ENCODE measurements at regions not wholly inside any gene's neighbourhood (a gene's known extent, or its start where the extent isn't known, plus 50 kb on each side); places are given as distances from the start of the nearest gene placed in this dataset.

DNA sequence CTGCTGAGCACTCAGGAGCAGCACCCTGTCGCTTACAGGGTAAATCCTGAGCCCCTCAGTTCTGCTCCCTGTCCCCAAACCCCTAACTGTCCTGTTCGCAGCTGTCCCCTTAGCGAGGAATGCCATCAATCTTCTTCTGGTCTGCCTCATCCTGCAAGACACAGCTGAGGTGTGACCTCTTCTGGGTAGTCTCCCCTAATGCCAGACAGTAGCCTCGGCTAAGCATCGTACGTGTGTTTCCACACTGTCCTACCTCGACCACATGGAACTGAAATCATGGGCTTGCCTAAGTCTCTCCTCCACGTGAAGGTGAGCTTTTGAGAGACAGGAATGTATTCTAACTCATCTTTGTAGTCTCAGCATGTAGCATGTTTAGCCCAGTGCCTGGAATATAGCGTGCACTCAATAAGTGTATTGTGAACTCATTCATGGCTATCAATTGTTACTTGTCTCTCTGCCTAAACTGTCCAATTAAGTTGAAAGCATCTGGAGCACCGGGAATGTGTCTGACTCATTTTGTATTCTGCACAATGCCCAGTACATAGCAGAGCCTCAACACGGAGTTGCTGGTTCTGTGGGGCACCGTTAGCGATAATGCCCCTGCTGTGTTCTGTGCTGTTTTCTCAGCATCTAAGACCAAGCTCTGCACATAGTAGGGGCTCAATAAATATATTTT, 90.2 kb downstream of the HES1 start:
- no peak for DNase-seq (ENCODE audit: low read depth in 1 of 2, low spot score in 1 of 2)
- no peaks in the 10 kb centered on the region for H3K9me3 ChIP-seq (ENCODE audit: low read depth)
- H3K27me3 ChIP-seq: no peaks in the 10 kb centered on the region
- H3K36me3 ChIP-seq: no peaks in the 10 kb centered on the region
- peaks cover 12% of the 10 kb centered on the region for H3K4me1 ChIP-seq (ENCODE audit: low read depth)
- no peak overlapping the region for H3K4me3 ChIP-seq
- H3K27ac ChIP-seq: no peak overlapping the region
- TF ChIP-seq, protein P1, sequence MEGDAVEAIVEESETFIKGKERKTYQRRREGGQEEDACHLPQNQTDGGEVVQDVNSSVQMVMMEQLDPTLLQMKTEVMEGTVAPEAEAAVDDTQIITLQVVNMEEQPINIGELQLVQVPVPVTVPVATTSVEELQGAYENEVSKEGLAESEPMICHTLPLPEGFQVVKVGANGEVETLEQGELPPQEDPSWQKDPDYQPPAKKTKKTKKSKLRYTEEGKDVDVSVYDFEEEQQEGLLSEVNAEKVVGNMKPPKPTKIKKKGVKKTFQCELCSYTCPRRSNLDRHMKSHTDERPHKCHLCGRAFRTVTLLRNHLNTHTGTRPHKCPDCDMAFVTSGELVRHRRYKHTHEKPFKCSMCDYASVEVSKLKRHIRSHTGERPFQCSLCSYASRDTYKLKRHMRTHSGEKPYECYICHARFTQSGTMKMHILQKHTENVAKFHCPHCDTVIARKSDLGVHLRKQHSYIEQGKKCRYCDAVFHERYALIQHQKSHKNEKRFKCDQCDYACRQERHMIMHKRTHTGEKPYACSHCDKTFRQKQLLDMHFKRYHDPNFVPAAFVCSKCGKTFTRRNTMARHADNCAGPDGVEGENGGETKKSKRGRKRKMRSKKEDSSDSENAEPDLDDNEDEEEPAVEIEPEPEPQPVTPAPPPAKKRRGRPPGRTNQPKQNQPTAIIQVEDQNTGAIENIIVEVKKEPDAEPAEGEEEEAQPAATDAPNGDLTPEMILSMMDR (IDR thresholded peaks at IDR 0.05; ENCODE audit: low read depth, low read length): no peak

DNA sequence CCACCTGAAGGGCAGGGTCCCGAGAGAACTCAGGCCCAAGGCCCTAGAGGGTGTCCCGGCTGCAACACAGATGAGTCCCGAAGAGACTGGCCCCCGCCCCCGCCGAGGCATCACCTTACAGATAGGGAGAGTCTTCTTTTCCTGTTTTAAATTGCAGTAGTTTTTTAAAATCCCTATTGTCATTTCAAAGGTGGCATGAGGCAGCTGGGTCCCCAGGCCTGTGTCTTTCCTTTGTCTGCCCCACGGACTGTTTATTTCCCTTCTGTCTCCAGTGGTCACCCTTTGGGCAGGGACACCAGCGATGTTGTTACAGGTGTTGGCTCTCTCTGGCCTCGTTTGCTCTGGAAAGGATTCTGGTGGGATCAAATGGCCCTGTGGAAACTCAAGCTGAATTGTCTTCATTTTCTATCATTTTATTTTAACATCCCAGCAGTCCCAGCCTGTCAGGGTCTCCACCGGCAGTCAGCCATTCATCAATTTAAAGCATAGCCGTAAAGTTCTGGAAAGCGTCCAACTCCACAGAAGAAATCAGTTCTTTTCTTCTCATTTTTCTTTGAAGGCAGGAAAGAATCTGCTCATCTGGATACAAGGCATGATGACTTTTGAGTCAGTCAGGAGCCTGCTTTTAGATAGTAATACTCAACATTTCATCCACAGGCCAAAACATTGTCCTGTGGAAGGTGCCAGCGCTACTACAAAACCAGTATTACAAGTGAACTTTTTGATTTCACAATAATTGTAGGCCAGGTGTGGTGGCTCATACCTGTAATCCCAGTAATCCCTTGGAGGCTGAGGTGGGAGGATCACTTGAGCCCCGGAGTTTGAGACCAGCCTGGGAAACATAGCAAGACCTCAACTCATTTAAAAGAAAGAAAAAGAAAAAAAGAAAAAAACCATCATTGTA, 96.2 kb downstream of the HES1 start:
- no peak overlapping the region for H3K27ac ChIP-seq
- no peaks in the 10 kb centered on the region for H3K36me3 ChIP-seq
- no peak for DNase-seq (ENCODE audit: low read depth in 1 of 2, low spot score in 1 of 2)
- peaks cover 31% of the 10 kb centered on the region for H3K4me1 ChIP-seq (ENCODE audit: low read depth)
- TF ChIP-seq, protein P1 (IDR thresholded peaks at IDR 0.05; ENCODE audit: low read depth, low read length): no peak
- H3K4me3 ChIP-seq: no peak overlapping the region
- H3K9me3 ChIP-seq (ENCODE audit: low read depth): no peaks in the 10 kb centered on the region
- no peaks in the 10 kb centered on the region for H3K27me3 ChIP-seq

DNA sequence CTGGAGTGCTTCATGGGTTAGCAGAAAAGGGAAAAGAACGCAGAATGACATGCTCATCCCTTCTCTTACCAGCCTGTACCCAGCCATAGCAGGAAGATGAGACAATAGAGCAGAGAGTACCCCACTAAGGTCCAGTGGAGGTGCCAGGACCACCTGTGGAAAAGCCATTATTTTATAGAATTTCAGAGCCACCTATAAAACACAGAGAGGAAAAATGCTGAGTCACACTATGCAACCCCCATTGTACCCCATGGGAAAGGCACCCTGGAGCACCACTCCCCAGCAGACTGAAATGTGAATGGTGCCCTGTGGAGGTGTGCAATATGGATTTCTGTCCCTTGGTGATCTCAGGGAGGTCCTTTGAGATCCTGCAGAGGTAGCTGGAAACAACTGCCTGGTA, 97.2 kb downstream of the HES1 start:
- Histone ChIP-seq H3K4me3 (no peak overlapping the region), H3K4me1 (ENCODE audit: low read depth) (peaks cover 31% of the 10 kb centered on the region), H3K27ac (no peak overlapping the region), H3K27me3 (no peaks in the 10 kb centered on the region), H3K36me3 (no peaks in the 10 kb centered on the region), H3K9me3 (ENCODE audit: low read depth) (no peaks in the 10 kb centered on the region)
- TF ChIP-seq, protein P1 (IDR thresholded peaks at IDR 0.05; ENCODE audit: low read depth, low read length): no peak
- no peak for DNase-seq (ENCODE audit: low read depth in 1 of 2, low spot score in 1 of 2)

DNA sequence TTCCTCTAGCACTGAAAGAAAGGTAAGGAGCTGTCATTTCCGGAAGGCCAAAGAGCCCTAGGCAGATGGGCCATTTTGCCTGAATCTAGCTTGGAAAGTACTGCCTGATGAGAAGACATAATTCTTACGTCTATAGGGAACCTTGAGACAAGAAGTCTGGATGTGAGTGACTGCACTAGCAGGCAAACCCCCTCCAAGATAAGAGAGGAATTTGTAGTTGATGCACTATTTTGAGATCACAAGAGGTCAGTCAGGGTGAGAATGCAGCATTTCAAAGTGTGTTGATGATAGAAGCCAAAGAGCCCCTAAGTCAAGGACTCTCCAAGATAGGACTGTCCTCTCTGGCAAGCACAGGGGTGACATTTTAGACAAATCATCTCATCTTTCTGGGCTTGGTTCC, 99.2 kb downstream of the HES1 start:
- TF ChIP-seq, protein P1 (IDR thresholded peaks at IDR 0.05; ENCODE audit: low read depth, low read length): no peak
- Histone ChIP-seq H3K9me3 (ENCODE audit: low read depth) (no peaks in the 10 kb centered on the region), H3K4me1 (ENCODE audit: low read depth) (peaks cover 31% of the 10 kb centered on the region), H3K4me3 (no peak overlapping the region), H3K27ac (peak overlapping the region; percentile 78), H3K36me3 (no peaks in the 10 kb centered on the region), H3K27me3 (no peaks in the 10 kb centered on the region)
- peak in 1 of 2 donors; percentile 82 for DNase-seq (ENCODE audit: low read depth in 1 of 2, low spot score in 1 of 2)

DNA sequence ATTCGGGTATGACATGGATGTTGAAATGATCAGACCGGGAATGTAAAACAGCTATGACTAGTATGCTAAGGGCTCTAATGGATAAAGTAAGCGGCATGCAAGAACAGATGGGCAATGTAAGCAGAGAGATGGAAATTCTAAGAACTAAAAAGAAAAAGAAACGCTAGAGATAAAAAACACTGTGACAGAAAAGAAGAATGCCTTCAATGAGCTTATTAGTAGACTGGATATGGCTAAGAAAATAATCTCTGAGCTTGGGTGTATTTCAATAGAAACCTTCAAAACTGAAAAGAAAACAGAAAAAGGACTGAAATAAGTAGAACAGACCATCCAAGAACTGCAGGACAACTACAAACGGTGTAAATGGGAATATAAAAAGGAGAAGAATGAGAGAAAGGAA, 101.2 kb downstream of the HES1 start:
- no peak overlapping the region for H3K4me3 ChIP-seq
- DNase-seq (ENCODE audit: low read depth in 1 of 2, low spot score in 1 of 2): no peak
- H3K9me3 ChIP-seq (ENCODE audit: low read depth): no peaks in the 10 kb centered on the region
- H3K4me1 ChIP-seq (ENCODE audit: low read depth): peaks cover 23% of the 10 kb centered on the region
- no peaks in the 10 kb centered on the region for H3K27me3 ChIP-seq
- no peak overlapping the region for H3K27ac ChIP-seq
- TF ChIP-seq, protein P1 (IDR thresholded peaks at IDR 0.05; ENCODE audit: low read depth, low read length): no peak
- no peaks in the 10 kb centered on the region for H3K36me3 ChIP-seq

All from cardiac muscle cell (in vitro differentiated cells and primary cell).